Liver (tissue), 3 donors: ENCODE measurements at regions not wholly inside any gene's neighbourhood (a gene's known extent, or its start where the extent isn't known, plus 50 kb on each side); places are given as distances from the start of the nearest gene placed in this dataset.

Experiments used
- JUND ChIP-seq, 2 donors: IDR thresholded peaks; 2 replicates each; pipeline ENCODE4 v1.6.1; 2016; ENCODE audit warnings: antibody characterized with exemption in 2 of 2
- SP1 ChIP-seq: IDR thresholded peaks from 2 replicates; pipeline ENCODE4 v1.6.1; 2018; ENCODE audit warnings: antibody characterized with exemption, mild to moderate bottlenecking
- TF ChIP-seq, protein P1 (sequence below): fragments of 150-350 bp; IDR thresholded peaks from 2 replicates; pipeline ENCODE4 v1.5.1; 2017; ENCODE audit warnings: improper control_type of control experiment, low read depth, low read length; ENCODE audit not compliant: missing input control
- TF ChIP-seq, protein P2 (sequence below): IDR thresholded peaks from 2 replicates; pipeline ENCODE4 v1.6.1; 2016; ENCODE audit warnings: antibody characterized with exemption
- TF ChIP-seq, protein P3 (sequence below): IDR thresholded peaks from 2 replicates; pipeline ENCODE4 v1.6.1; 2016; ENCODE audit warnings: antibody characterized with exemption, mild to moderate bottlenecking
- donor health status: healthy.
- donor health status: healthy.

DNA sequence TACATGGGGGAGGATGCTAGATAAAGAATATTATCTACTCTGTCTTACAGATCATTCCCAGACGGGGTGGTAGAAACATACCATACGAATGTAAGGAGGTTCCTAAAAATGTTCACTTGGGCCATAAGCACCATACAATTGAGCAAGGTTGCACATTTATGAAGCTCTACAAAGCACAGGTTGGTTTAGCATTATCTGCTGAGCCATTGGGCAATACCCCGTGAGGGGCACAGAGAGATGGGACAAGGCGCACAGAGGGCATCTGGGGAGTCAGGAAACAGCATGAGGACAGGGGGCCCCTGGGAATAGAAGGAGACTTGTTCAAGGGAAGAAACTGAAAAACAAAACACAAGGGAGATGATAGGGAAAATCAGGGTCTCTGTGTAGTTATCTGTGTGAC lies 305.3 kb downstream of the TRIML1 start:
- TF ChIP-seq, protein P1, sequence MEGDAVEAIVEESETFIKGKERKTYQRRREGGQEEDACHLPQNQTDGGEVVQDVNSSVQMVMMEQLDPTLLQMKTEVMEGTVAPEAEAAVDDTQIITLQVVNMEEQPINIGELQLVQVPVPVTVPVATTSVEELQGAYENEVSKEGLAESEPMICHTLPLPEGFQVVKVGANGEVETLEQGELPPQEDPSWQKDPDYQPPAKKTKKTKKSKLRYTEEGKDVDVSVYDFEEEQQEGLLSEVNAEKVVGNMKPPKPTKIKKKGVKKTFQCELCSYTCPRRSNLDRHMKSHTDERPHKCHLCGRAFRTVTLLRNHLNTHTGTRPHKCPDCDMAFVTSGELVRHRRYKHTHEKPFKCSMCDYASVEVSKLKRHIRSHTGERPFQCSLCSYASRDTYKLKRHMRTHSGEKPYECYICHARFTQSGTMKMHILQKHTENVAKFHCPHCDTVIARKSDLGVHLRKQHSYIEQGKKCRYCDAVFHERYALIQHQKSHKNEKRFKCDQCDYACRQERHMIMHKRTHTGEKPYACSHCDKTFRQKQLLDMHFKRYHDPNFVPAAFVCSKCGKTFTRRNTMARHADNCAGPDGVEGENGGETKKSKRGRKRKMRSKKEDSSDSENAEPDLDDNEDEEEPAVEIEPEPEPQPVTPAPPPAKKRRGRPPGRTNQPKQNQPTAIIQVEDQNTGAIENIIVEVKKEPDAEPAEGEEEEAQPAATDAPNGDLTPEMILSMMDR: no peak
- TF ChIP-seq, protein P2, sequence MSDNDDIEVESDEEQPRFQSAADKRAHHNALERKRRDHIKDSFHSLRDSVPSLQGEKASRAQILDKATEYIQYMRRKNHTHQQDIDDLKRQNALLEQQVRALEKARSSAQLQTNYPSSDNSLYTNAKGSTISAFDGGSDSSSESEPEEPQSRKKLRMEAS: no peak
- TF ChIP-seq SP1: no peak
- TF ChIP-seq, protein P3, sequence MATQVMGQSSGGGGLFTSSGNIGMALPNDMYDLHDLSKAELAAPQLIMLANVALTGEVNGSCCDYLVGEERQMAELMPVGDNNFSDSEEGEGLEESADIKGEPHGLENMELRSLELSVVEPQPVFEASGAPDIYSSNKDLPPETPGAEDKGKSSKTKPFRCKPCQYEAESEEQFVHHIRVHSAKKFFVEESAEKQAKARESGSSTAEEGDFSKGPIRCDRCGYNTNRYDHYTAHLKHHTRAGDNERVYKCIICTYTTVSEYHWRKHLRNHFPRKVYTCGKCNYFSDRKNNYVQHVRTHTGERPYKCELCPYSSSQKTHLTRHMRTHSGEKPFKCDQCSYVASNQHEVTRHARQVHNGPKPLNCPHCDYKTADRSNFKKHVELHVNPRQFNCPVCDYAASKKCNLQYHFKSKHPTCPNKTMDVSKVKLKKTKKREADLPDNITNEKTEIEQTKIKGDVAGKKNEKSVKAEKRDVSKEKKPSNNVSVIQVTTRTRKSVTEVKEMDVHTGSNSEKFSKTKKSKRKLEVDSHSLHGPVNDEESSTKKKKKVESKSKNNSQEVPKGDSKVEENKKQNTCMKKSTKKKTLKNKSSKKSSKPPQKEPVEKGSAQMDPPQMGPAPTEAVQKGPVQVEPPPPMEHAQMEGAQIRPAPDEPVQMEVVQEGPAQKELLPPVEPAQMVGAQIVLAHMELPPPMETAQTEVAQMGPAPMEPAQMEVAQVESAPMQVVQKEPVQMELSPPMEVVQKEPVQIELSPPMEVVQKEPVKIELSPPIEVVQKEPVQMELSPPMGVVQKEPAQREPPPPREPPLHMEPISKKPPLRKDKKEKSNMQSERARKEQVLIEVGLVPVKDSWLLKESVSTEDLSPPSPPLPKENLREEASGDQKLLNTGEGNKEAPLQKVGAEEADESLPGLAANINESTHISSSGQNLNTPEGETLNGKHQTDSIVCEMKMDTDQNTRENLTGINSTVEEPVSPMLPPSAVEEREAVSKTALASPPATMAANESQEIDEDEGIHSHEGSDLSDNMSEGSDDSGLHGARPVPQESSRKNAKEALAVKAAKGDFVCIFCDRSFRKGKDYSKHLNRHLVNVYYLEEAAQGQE: no peak
- TF ChIP-seq JUND (IDR thresholded peaks at IDR 0.05): no peak
